Right lung (tissue), 2 donors: ENCODE measurements at regions not wholly inside any gene's neighbourhood (a gene's known extent, or its start where the extent isn't known, plus 50 kb on each side); places are given as distances from the start of the nearest gene placed in this dataset.

Experiments
- DNase-seq, 2 donors: peaks; one replicate each; pipeline ENCODE4 v3.0.0-alpha.2; 2013

GRCh38 chr6:133754298-133754697, 134.6 kb upstream of the TCF21 start:
- no peak for DNase-seq

GRCh38 chr6:133756078-133756695, 132.7 kb upstream of the TCF21 start:
- DNase-seq: no peak

GRCh38 chr6:133757335-133757734, 131.6 kb upstream of the TCF21 start:
- DNase-seq: peak; percentile 59 to 66

GRCh38 chr6:133758815-133759335, 130.0 kb upstream of the TCF21 start:
- peak; percentile 51 to 52 for DNase-seq

GRCh38 chr6:133759524-133759923, 129.4 kb upstream of the TCF21 start:
- peak in 1 of 2 donors; percentile 57 for DNase-seq

- no peak for DNase-seq
These were observed 127.2 kb upstream of the TCF21 start for GRCh38 chr6:133761706-133762105.

- no peak for DNase-seq
These were observed 124.7 kb upstream of the TCF21 start for GRCh38 chr6:133764008-133764753.

GRCh38 chr6:133764754-133765208, 124.1 kb upstream of the TCF21 start:
- no peak for DNase-seq

DNA sequence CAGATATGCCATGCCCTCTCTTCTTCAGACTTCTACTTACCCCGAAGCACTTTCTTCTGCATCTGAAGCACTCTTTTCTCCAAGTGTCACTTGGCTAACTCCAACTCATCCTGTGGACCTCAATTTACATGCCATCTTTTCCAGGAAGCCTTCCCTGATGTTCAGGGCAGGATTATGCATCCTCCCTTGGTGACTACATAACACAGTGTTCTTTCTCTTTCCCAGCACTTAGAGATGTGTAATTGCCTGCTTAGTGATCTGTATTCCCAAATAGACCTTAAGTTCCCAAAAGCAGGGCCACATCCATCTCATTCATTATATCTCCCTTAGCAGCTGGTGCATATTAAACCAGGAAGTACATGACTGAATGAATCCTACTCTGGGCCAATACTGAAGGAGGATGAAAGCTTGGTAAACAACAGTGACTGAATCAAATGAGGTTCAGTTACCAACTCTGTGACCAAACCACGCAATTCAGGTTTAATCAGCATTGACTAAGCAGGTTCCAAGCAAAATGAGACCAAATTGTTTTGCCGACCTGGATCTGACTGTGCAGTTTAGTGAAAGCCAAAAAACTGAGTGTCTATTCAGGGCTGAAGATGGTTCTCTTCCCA, 121.4 kb upstream of the TCF21 start:
- DNase-seq: no peak

- DNase-seq: no peak
These were observed 120.1 kb upstream of the TCF21 start for GRCh38 chr6:133768656-133769295.

GRCh38 chr6:133769463-133769862, 119.5 kb upstream of the TCF21 start:
- no peak for DNase-seq

DNA sequence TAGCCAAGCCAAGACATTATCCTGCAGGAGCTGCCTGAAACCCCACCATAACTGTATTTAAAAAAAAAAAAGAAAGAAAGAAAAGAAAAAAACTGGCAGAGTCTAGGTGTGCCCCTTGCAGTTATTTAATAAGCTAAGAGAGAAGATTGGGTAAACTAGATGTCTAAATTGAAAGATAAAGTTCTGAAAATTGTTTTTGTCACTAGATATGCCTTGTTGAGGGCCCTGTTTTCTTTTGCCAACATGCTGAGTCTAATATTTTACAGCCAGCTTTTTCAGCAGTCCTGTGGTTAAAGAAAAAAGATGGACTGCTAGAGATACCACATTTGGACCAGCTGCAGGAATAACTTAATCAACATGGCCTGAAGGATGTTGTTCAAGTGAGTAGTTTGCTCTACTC, 116.3 kb upstream of the TCF21 start:
- DNase-seq: peak in 1 of 2 donors; percentile 60

DNA sequence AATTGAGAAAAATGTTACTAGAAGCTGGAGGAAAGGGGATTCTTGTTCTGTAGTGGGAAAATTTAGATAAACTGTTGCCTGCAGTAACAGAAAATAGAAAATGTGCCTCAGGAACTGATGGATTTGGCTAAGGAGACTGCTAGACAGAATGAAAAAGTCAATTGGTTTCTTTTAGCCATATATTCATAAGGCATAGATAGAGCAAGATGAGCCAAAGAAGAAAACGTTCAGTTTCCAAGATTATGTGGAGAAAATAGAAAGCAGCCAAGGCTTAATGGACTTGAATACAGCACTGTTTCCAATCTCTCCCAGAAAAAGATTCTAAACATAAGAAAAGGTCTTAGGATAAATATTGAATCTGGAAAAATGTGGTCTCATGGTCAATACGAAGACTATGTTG, 115.1 kb upstream of the TCF21 start:
- DNase-seq: no peak

DNA sequence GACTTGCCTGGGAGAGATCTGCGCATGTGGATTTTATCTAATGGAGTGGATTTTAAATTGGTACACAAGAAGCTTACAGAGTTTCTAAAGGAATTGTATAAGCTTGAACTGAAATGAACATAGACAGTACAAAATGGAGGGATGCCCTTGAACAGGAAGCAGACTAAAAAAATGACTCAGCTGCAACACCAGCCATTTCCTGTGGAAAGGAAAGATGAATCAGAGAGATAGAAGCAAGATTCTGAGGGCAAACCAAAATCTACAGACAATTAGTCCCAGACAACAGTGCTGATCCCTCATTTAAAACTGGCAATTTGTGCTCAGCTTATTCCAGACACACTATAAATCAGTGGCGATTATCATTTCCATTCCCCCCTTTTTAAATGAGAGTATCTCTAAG, 114.6 kb upstream of the TCF21 start:
- no peak for DNase-seq

GRCh38 chr6:133778414-133779130, 110.3 kb upstream of the TCF21 start:
- DNase-seq: peak in 1 of 2 donors; percentile 57

- no peak for DNase-seq
These were observed 108.8 kb upstream of the TCF21 start for GRCh38 chr6:133779916-133780695.

- DNase-seq: no peak
These were observed 102.9 kb upstream of the TCF21 start for GRCh38 chr6:133786016-133786415.

DNA sequence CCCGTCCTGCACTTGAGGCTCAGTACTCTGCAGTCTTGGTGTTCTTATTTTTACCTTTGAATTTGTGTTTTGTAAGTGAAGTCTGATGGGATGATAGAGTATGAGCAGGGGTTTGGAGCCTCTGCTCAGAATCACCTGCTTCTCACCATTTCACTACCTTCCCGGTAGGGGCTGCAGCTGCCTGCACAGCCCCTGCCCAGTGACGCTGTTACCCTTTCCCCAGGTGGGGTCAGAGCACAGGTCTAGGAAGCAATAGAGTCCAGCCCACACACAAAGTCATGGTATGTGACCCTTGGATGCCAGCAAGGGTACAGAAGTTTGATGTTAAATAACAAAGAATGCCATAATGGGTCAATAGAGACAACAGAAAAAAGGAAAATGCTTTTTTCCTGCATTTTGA, 101.8 kb upstream of the TCF21 start:
- DNase-seq: no peak

GRCh38 chr6:133787859-133788505, 100.9 kb upstream of the TCF21 start:
- no peak for DNase-seq

DNA sequence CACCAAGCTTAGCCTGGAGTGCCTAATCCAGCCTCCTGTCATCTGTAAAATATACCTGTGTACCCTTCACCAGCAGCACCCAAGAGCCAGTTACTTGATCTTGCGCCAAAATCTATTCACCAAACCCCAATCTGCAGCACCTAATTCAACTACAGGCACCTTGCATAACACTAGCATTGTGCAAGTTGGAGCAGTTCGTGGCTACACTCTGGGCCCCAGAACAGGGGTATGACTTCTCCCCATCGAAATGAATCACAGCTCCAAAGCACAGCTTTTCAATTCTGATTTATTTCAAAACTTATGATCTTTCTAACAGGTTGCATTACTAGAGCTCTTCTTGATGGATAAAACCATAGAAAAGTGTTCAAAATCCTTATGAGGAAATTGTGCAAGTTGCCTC, 100.4 kb upstream of the TCF21 start:
- DNase-seq: no peak
